ENCODE measurements at regions not wholly inside any gene's neighbourhood (a gene's known extent, or its start where the extent isn't known, plus 50 kb on each side); places are given as distances from the start of the nearest gene placed in this dataset.
A peak's percentile ranks its signal among the peaks of the same experiment; 100 is the strongest.

DNA sequence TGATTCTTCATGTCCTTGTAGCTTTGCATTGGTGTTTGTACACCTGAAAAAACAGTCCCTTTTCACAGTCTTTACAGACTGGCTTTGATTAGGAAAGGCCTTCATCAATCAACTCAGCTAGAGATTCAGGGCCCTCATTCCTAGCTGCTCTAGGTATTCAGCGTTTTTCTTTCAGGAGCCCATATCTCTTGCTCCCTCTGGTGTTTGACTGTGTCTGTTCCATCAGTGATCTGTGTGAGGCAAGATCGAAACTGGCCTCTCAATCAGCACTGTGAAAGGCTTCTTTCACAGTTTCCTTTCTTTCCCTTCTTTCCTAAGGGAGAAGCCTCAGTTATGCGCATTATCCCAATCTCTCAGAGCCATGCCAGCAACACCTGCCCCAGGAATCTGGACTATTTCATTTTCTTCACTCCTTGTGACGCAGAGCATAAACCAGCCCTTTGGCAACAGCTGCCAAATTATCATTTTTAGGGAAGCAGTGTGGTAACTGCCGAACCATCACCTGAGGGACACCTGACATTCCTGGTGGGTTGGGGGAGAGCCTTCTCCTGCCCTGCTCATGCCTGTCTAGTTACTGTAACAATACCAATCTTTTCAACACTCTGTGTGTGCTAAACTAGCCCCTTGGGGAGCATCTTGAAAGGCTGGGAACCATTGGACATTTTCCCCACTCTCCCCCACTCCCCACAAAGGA, 75.7 kb upstream of the CCDC71L start:
- TF ChIP-seq, protein P1, sequence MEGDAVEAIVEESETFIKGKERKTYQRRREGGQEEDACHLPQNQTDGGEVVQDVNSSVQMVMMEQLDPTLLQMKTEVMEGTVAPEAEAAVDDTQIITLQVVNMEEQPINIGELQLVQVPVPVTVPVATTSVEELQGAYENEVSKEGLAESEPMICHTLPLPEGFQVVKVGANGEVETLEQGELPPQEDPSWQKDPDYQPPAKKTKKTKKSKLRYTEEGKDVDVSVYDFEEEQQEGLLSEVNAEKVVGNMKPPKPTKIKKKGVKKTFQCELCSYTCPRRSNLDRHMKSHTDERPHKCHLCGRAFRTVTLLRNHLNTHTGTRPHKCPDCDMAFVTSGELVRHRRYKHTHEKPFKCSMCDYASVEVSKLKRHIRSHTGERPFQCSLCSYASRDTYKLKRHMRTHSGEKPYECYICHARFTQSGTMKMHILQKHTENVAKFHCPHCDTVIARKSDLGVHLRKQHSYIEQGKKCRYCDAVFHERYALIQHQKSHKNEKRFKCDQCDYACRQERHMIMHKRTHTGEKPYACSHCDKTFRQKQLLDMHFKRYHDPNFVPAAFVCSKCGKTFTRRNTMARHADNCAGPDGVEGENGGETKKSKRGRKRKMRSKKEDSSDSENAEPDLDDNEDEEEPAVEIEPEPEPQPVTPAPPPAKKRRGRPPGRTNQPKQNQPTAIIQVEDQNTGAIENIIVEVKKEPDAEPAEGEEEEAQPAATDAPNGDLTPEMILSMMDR (IDR thresholded peaks at IDR 0.05): peak; percentile 49 to 84 (median 73)
- no peak for TF ChIP-seq POLR2A (IDR thresholded peaks at IDR 0.05)
- no peak for TF ChIP-seq EP300 (IDR thresholded peaks at IDR 0.05)

Data from upper lobe of left lung (tissue), 4 donors.